Stimulated activated CD4-positive, alpha-beta T cell treated with anti-CD3 and anti-CD28 coated beads, Interleukin-2, amount 100 ng/mL, for 4 hours (primary cell): ENCODE measurements at regions not wholly inside any gene's neighbourhood (a gene's known extent, or its start where the extent isn't known, plus 50 kb on each side); places are given as distances from the start of the nearest gene placed in this dataset.

ENCODE experiments used
- DNase-seq: peaks from one replicate; pipeline ENCODE4 v3.0.0-alpha.2; 2020; ENCODE audit warnings: low read depth

- DNase-seq, result no peak
These were observed 159.1 kb upstream of the PPP2R2B start for GRCh38 chr5:147037515-147038205.

GRCh38 chr5:147040856-147041255 lies 162.3 kb upstream of the PPP2R2B start:
- no peak for DNase-seq

GRCh38 chr5:147044572-147045273 lies 166.2 kb upstream of the PPP2R2B start:
- DNase-seq, result no peak

GRCh38 chr5:147045290-147045689 lies 166.7 kb upstream of the PPP2R2B start:
- no peak for DNase-seq

- DNase-seq, result no peak
These were observed 167.7 kb upstream of the PPP2R2B start for GRCh38 chr5:147046281-147046680.

- no peak for DNase-seq
These were observed 168.3 kb upstream of the PPP2R2B start for GRCh38 chr5:147046894-147047293.

GRCh38 chr5:147049764-147050163 lies 171.2 kb upstream of the PPP2R2B start:
- DNase-seq, result no peak

GRCh38 chr5:147050172-147050571 lies 171.6 kb upstream of the PPP2R2B start:
- DNase-seq, result no peak

- DNase-seq, result no peak
These were observed 172.6 kb upstream of the PPP2R2B start for GRCh38 chr5:147051193-147051592.

- no peak for DNase-seq
These were observed 174.0 kb upstream of the PPP2R2B start for GRCh38 chr5:147052519-147052918.

GRCh38 chr5:147055089-147055826 lies 176.7 kb upstream of the PPP2R2B start:
- no peak for DNase-seq

GRCh38 chr5:147055850-147056566 lies 177.5 kb upstream of the PPP2R2B start:
- no peak for DNase-seq

GRCh38 chr5:147057051-147057450 lies 177.8 kb upstream of the STK32A start:
- DNase-seq, result no peak

- DNase-seq, result no peak
These were observed 173.4 kb upstream of the STK32A start for GRCh38 chr5:147061431-147061830.

GRCh38 chr5:147062427-147062826 lies 172.4 kb upstream of the STK32A start:
- DNase-seq, result no peak

- no peak for DNase-seq
These were observed 170.9 kb upstream of the STK32A start for GRCh38 chr5:147063943-147064342.

GRCh38 chr5:147065071-147065470 lies 169.8 kb upstream of the STK32A start:
- DNase-seq, result no peak

GRCh38 chr5:147068998-147069397 lies 165.8 kb upstream of the STK32A start:
- no peak for DNase-seq

- DNase-seq, result no peak
These were observed 162.2 kb upstream of the STK32A start for GRCh38 chr5:147072622-147073021.

GRCh38 chr5:147073098-147073497 lies 161.7 kb upstream of the STK32A start:
- no peak for DNase-seq

- DNase-seq, result no peak
These were observed 159.6 kb upstream of the STK32A start for GRCh38 chr5:147075187-147075586.

- no peak for DNase-seq
These were observed 154.4 kb upstream of the STK32A start for GRCh38 chr5:147080391-147080790.
